ENCODE measurements at regions not wholly inside any gene's neighbourhood (a gene's known extent, or its start where the extent isn't known, plus 50 kb on each side); places are given as distances from the start of the nearest gene placed in this dataset.

DNA sequence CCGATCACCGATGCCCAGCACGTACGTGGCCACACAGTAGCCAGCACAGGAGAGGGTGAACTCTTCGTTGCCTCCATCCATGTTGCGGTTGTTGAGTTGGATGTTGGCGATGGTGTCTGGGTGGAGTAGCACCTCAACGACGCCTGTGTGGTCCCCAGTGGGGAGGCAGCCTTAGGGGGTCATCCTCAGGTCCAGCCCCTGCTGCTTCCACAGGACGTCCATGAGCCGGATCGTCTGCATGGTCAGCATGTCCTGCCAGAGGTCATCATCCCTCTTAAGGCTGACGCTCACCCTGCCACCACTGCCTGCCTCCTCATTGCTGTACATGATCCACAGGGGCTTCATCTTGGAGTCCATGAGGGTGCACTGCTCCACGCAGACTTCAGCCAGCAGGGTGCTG, 369.3 kb downstream of the CMPK2 start:
- no peaks in the 10 kb centered on the region for H3K9me3 Mint-ChIP-seq (ENCODE audit: low read depth)
- H3K27me3 Mint-ChIP-seq, result no peaks in the 10 kb centered on the region
- POLR2A ChIA-PET, result no interaction called here
- CTCF ChIA-PET, result interaction anchor here (0.6 kb wide), 1 partner anchor 148 kb away, joined by 3 read pairs; no protein-coding TSS in a partner anchor
- H3K36me3 Mint-ChIP-seq (ENCODE audit: low read depth), result no peaks in the 10 kb centered on the region
- H3K4me3 Mint-ChIP-seq, result no peak overlapping the region
- H3K27ac Mint-ChIP-seq, result no peak overlapping the region
- intact Hi-C loops (cut with DNase I, micrococcal nuclease), result no loop called here
- DNase-seq (no peak), ATAC-seq (no peak)
- H3K4me1 Mint-ChIP-seq, result no peaks in the 10 kb centered on the region

DNA sequence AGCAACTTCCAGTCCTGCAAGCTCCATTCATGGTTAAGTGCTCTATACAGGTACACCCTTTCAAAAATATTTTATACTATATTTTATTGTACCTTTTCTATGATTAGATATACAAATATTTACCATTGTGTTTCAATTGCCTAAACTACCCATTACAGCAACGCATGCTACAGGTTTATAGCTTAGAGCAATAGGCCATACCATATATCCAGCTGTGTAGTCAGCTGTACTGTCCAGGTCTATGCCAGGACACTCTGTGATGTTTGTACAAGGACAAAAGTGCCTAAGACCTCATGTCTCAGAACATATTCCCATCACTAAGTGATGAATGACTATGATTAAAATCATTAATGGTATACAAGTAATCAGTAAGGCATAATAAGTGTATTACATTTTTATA, 368.7 kb downstream of the CMPK2 start:
- no peak overlapping the region for H3K27ac Mint-ChIP-seq
- no peaks in the 10 kb centered on the region for H3K36me3 Mint-ChIP-seq (ENCODE audit: low read depth)
- ATAC-seq, result no peak
- H3K4me3 Mint-ChIP-seq, result no peak overlapping the region
- no peak for DNase-seq
- no peaks in the 10 kb centered on the region for H3K9me3 Mint-ChIP-seq (ENCODE audit: low read depth)
- intact Hi-C loops (cut with DNase I, micrococcal nuclease), result no loop called here
- CTCF ChIA-PET, result no interaction called here
- no peaks in the 10 kb centered on the region for H3K4me1 Mint-ChIP-seq
- H3K27me3 Mint-ChIP-seq, result no peaks in the 10 kb centered on the region
- POLR2A ChIA-PET, result no interaction called here

DNA sequence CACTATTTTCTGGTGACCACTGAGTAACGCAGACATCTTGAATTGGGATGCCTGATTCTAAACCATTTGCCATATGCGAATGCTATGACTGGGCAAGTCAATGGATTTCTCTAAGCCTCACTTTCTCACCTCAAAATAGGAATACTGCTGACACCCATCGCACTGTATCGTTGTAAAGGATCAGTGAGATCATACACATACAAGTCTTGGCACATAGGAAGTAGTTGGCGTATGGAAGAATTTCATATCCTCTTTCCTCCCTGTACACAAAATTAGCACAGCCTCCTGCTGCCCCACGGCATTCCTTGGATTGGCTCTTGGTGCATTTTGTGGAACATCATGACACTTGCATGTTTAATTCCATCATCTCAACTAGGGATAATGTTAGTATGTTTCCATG, 366.9 kb downstream of the CMPK2 start:
- POLR2A ChIA-PET, result no interaction called here
- H3K9me3 Mint-ChIP-seq (ENCODE audit: low read depth), result no peaks in the 10 kb centered on the region

DNA sequence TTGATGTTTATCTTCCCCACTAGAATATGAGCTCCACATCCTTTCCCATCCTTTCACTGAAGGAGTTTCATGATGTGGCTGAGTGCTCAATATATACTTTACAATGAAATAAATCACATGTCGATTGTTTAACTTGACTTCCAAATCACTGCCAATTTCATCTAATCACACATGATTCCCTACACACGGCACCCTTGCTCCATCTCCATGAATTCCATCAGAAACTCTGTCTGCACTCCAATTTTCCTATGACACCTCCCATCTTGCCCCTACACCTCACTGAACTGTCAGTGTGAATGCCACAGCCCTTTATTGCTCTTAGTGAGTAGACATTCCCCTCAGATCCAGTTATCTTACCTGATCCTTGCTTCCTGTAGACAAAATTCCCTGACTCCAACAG, 366.0 kb downstream of the CMPK2 start:
- Mint-ChIP-seq H3K9me3 (ENCODE audit: low read depth) (no peaks in the 10 kb centered on the region), H3K4me3 (no peak overlapping the region), H3K27me3 (no peaks in the 10 kb centered on the region), H3K36me3 (ENCODE audit: low read depth) (no peaks in the 10 kb centered on the region), H3K27ac (no peak overlapping the region), H3K4me1 (no peaks in the 10 kb centered on the region)
- CTCF ChIA-PET, result no interaction called here
- DNase-seq (no peak), ATAC-seq (no peak)
- intact Hi-C loops (cut with DNase I, micrococcal nuclease), result no loop called here
- POLR2A ChIA-PET, result no interaction called here

More for the DNA sequence above, 366.9 kb downstream of the CMPK2 start:
- intact Hi-C loops (cut with DNase I, micrococcal nuclease), result no loop called here
- H3K27me3 Mint-ChIP-seq, result no peaks in the 10 kb centered on the region
- no peaks in the 10 kb centered on the region for H3K36me3 Mint-ChIP-seq (ENCODE audit: low read depth)
- CTCF ChIA-PET, result no interaction called here
- no peak for DNase-seq
- no peak for ATAC-seq
- no peak overlapping the region for H3K27ac Mint-ChIP-seq
- no peaks in the 10 kb centered on the region for H3K4me1 Mint-ChIP-seq
- no peak overlapping the region for H3K4me3 Mint-ChIP-seq

DNA sequence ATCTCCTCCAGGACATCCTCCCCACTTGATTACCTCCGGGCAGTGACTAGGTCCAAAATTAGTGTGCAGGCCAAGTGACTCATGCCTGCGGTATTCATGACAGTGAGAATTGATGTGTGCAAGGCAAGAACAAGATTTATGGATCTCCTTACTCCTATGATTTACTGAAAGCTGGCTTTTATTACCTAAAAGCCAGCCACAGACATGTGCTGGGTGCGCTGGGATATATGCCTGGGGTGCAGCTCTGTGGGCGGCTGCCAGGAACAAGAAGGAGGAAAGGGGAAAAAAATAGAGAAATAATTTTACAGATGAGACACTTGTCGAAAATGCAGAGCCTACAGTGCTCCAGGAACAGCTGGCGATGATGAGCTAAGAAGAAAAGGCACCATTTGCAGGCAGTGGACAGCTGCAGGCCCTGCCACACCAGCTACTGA, 359.3 kb downstream of the CMPK2 start:
- H3K27ac Mint-ChIP-seq, result no peak overlapping the region
- CTCF ChIA-PET, result interaction anchor here (0.7 kb wide), 1 partner anchor 57 kb away, joined by 3 read pairs; no protein-coding TSS in a partner anchor

DNA sequence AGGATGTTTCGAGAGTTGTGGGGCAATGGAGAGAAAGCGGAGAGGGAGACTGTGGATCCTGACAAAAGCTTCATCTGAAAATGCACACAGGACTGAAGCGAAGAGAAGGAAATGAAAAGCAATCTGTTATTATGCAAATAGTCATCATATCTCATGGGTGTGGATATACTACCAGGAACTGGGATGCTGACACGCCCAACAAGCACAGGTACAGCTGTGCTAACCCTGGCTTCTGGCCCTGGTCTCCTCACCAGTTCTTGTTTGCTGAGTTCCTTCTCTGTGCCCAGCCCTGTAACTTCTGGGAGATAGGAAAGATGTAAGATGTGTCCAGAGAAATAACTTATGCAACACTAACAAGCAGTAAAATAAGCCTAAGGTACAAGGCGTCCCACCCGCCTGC, 358.8 kb downstream of the CMPK2 start:
- POLR2A ChIA-PET, result no interaction called here
- Mint-ChIP-seq H3K4me3 (no peak overlapping the region), H3K4me1 (no peaks in the 10 kb centered on the region), H3K27me3 (no peaks in the 10 kb centered on the region), H3K9me3 (ENCODE audit: low read depth) (no peaks in the 10 kb centered on the region), H3K27ac (no peak overlapping the region), H3K36me3 (ENCODE audit: low read depth) (no peaks in the 10 kb centered on the region)
- DNase-seq (no peak), ATAC-seq (no peak)
- intact Hi-C loops (cut with DNase I, micrococcal nuclease), result no loop called here
- CTCF ChIA-PET, result no interaction called here

More for the DNA sequence above, 359.3 kb downstream of the CMPK2 start:
- intact Hi-C loops (cut with DNase I, micrococcal nuclease), result no loop called here
- Mint-ChIP-seq H3K36me3 (ENCODE audit: low read depth) (no peaks in the 10 kb centered on the region), H3K4me3 (no peak overlapping the region), H3K4me1 (no peaks in the 10 kb centered on the region), H3K9me3 (ENCODE audit: low read depth) (no peaks in the 10 kb centered on the region), H3K27me3 (no peaks in the 10 kb centered on the region)
- ATAC-seq (no peak), DNase-seq (no peak)
- POLR2A ChIA-PET, result no interaction called here

- ChIA-PET CTCF (no interaction called here), POLR2A (no interaction called here)
- intact Hi-C loops (cut with DNase I, micrococcal nuclease), result no loop called here
- no peaks in the 10 kb centered on the region for H3K36me3 Mint-ChIP-seq (ENCODE audit: low read depth)
- H3K27me3 Mint-ChIP-seq, result no peaks in the 10 kb centered on the region
- no peaks in the 10 kb centered on the region for H3K9me3 Mint-ChIP-seq (ENCODE audit: low read depth)
- H3K4me1 Mint-ChIP-seq, result no peaks in the 10 kb centered on the region
- H3K4me3 Mint-ChIP-seq, result no peak overlapping the region
- ATAC-seq, result no peak
- H3K27ac Mint-ChIP-seq, result no peak overlapping the region
- DNase-seq, result no peak
Observed at GRCh38 chr2:6510532-6510931, 355.2 kb downstream of the CMPK2 start.

- Mint-ChIP-seq H3K9me3 (ENCODE audit: low read depth) (no peaks in the 10 kb centered on the region), H3K27me3 (no peaks in the 10 kb centered on the region), H3K36me3 (ENCODE audit: low read depth) (no peaks in the 10 kb centered on the region), H3K4me3 (no peak overlapping the region), H3K27ac (no peak overlapping the region), H3K4me1 (no peaks in the 10 kb centered on the region)
- CTCF ChIA-PET, result no interaction called here
- ATAC-seq (no peak), DNase-seq (no peak)
- intact Hi-C loops (cut with DNase I, micrococcal nuclease), result no loop called here
- POLR2A ChIA-PET, result no interaction called here
Observed at GRCh38 chr2:6512589-6512988, 353.1 kb downstream of the CMPK2 start.

DNA sequence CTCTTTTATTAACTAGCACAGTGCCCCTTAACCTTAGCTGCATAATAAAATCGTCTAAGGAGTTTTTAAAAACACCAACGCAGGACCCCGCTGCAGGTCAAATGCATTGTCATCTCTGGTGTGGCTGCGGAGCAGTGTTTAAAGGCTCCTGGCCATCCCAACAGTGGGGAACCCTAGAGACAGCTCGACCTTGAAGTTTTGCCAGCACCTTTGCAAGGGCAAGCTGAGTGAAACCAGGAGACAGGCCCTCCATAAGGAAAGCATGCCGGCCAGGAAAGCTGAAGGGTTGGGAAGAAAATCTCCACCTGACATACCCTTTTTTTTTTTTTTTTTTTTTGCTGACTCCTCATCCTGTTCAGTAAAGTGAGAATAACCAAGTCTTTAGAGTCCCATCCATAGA, 349.0 kb downstream of the CMPK2 start:
- no peak for ATAC-seq
- CTCF ChIA-PET, result no interaction called here
- Mint-ChIP-seq H3K9me3 (ENCODE audit: low read depth) (no peaks in the 10 kb centered on the region), H3K36me3 (ENCODE audit: low read depth) (no peaks in the 10 kb centered on the region), H3K4me1 (no peaks in the 10 kb centered on the region), H3K27me3 (peaks cover 2% of the 10 kb centered on the region), H3K27ac (no peak overlapping the region), H3K4me3 (no peak overlapping the region)
- no peak for DNase-seq
- intact Hi-C loops (cut with DNase I, micrococcal nuclease), result no loop called here
- POLR2A ChIA-PET, result no interaction called here

DNA sequence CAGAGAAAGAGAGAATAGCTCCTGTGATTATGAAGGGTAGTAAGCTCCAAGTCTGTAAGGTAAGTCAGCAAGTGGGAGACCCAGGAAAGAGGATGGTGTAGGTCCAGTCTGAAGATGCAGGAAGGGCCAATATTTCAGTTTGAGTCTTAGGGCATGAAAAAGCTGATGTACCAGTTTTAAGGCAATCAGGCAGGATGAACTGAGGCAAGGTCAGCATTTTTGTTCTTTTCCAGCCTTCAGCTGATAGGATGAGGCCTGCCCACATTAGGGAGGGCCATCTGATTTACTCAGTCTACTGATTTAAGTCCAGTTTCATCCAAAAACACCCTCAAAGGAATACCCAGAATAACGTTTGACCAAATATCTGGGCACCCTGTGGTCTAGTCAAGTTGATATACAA, 347.3 kb downstream of the CMPK2 start:
- intact Hi-C loops (cut with DNase I, micrococcal nuclease), result no loop called here
- ATAC-seq (no peak), DNase-seq (no peak)
- H3K4me1 Mint-ChIP-seq, result no peaks in the 10 kb centered on the region
- ChIA-PET POLR2A (no interaction called here), CTCF (no interaction called here)
- H3K27ac Mint-ChIP-seq, result no peak overlapping the region
- H3K27me3 Mint-ChIP-seq, result peaks cover 2% of the 10 kb centered on the region
- no peak overlapping the region for H3K4me3 Mint-ChIP-seq
- no peaks in the 10 kb centered on the region for H3K9me3 Mint-ChIP-seq (ENCODE audit: low read depth)
- H3K36me3 Mint-ChIP-seq (ENCODE audit: low read depth), result no peaks in the 10 kb centered on the region

DNA sequence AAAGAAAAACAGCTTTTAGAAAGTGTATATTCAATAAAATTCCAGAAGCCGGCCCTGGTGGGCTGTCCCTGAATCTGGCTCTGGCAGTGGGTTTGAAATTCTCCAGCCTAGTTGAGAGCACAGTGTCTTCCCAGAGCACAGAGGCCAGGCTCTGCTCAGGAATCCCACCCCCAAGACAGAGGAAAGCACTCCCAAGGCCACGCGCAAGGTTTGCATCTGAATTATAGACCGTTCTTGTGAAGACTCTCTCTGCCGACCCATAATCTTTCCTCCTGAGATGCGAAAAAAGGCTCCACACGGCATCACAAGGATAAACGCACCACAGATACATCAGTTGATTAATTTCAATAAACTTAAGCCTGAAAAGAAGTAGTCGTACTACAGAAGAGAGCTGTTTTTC, 342.2 kb downstream of the CMPK2 start:
- no peaks in the 10 kb centered on the region for H3K36me3 Mint-ChIP-seq (ENCODE audit: low read depth)
- H3K27me3 Mint-ChIP-seq, result peaks cover 4% of the 10 kb centered on the region
- no peaks in the 10 kb centered on the region for H3K4me1 Mint-ChIP-seq
- CTCF ChIA-PET, result interaction anchor here (0.8 kb wide), 1 partner anchor 71 kb away, joined by 3 read pairs; no protein-coding TSS in a partner anchor
- no peak overlapping the region for H3K27ac Mint-ChIP-seq
- ATAC-seq (no peak), DNase-seq (no peak)
- H3K4me3 Mint-ChIP-seq, result no peak overlapping the region
- intact Hi-C loops (cut with DNase I, micrococcal nuclease), result no loop called here
- POLR2A ChIA-PET, result no interaction called here
- H3K9me3 Mint-ChIP-seq (ENCODE audit: low read depth), result no peaks in the 10 kb centered on the region

DNA sequence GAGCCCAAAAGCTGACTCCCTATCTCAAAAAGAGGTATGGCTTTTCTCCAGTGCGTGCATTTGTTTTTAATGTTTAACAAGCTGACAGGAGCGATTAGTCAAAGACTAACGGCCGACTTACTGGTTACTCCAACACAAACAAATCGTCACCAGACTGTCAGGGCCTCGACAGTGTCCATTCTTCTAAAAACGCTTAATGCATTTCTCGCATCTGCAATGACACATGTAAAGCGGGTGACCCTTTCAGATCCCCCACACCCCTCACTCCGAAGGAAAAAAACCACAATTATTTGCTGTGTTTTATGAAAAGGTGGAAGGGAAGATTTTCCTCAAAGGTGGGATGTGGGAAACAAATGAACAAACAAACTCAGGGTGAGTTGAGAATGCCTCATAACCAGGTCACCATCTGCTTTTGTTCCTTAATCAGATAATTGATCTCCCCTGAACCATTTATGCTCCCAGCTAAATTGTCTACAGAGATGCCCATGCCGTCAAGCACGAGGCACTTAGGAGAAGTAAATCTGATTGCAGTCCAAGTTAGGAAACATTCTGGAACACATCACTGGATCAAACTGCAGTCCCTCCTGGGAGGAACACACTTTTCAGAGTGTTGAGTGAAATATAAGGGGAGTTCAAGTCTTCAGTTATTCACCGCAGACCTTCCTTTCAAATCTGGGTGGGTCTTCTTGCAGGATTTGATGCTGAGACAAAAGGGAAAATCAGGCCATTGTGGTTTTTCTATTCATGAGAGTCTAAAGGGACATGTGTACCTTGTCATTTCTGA, 340.8 kb downstream of the CMPK2 start:
- POLR2A ChIA-PET, result no interaction called here
- Mint-ChIP-seq H3K4me1 (no peaks in the 10 kb centered on the region), H3K9me3 (ENCODE audit: low read depth) (no peaks in the 10 kb centered on the region), H3K27me3 (peaks cover 4% of the 10 kb centered on the region), H3K4me3 (no peak overlapping the region), H3K36me3 (ENCODE audit: low read depth) (no peaks in the 10 kb centered on the region), H3K27ac (no peak overlapping the region)
- intact Hi-C loops (cut with DNase I, micrococcal nuclease), result no loop called here
- DNase-seq, result no peak
- CTCF ChIA-PET, result no interaction called here
- ATAC-seq, result no peak
